Thyroid gland (tissue), 4 donors: ENCODE measurements at regions not wholly inside any gene's neighbourhood (a gene's known extent, or its start where the extent isn't known, plus 50 kb on each side); places are given as distances from the start of the nearest gene placed in this dataset.
"Not testable (repeated sequence)": the region's sequence is repeated elsewhere in the genome, so short reads cannot be mapped to it uniquely, and the experiment has no call there.

Source experiments
- POLR2A ChIP-seq, 2 donors: fragments of 450-650 bp; IDR thresholded peaks; one replicate each; pipeline ENCODE4 v1.6.1; 2017; ENCODE audit warnings: antibody characterized with exemption in 2 of 2, mild to moderate bottlenecking in 2 of 2, moderate library complexity in 1 of 2
- TF ChIP-seq, protein P1 (sequence below), 6 experiments: fragments of 200-600 bp in 3 of 6; fragments of 450-650 bp in 3 of 6; sonication (generic) in 3 of 6; IDR thresholded peaks; one replicate each; pipeline ENCODE4 v1.5.1; 2016 to 2019; ENCODE audit warnings: antibody characterized with exemption in 6 of 6, mild to moderate bottlenecking in 2 of 6, inconsistent platforms in 1 of 6, moderate library complexity in 1 of 6

DNA sequence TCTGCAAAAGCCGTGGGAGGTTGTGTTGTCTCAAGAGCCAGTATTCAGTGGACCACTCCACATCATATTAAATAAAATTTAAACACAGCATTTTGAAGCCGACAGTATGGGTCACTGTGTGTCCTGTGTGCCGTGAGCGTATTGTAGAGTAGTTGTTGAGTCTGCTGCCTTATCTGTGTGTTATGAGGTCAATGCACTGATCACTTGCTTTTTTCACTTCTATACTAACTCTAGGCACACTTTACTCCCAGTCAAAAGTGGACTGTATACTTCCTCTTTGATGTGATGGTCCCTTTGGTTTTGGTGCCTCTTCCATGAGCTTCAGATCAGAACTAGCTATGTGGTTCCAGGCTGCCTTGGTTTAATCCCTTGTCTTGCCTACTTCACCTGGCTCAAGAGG lies 84.3 kb downstream of the PPIAL4A start:
- not testable (repeated sequence) for TF ChIP-seq POLR2A (IDR thresholded peaks at IDR 0.05)
- TF ChIP-seq, protein P1, sequence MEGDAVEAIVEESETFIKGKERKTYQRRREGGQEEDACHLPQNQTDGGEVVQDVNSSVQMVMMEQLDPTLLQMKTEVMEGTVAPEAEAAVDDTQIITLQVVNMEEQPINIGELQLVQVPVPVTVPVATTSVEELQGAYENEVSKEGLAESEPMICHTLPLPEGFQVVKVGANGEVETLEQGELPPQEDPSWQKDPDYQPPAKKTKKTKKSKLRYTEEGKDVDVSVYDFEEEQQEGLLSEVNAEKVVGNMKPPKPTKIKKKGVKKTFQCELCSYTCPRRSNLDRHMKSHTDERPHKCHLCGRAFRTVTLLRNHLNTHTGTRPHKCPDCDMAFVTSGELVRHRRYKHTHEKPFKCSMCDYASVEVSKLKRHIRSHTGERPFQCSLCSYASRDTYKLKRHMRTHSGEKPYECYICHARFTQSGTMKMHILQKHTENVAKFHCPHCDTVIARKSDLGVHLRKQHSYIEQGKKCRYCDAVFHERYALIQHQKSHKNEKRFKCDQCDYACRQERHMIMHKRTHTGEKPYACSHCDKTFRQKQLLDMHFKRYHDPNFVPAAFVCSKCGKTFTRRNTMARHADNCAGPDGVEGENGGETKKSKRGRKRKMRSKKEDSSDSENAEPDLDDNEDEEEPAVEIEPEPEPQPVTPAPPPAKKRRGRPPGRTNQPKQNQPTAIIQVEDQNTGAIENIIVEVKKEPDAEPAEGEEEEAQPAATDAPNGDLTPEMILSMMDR (IDR thresholded peaks at IDR 0.05): not testable (repeated sequence)
